HCT116 (cell line): ENCODE measurements at regions not wholly inside any gene's neighbourhood (a gene's known extent, or its start where the extent isn't known, plus 50 kb on each side); places are given as distances from the start of the nearest gene placed in this dataset.
A peak's percentile ranks its signal among the peaks of the same experiment; 100 is the strongest.

ENCODE experiments used
- ATAC-seq: fragments of 200-7000 bp; cut with Tn5 transposase; 2 replicates; pipeline ENCODE4 v1.9.1; 2020; ENCODE audit warnings: mild to moderate bottlenecking, moderate library complexity
- BruUV-seq: library from RNA; stranded (reverse); fragments of 400-500 nt; replicated peaks from 2 replicates; lab custom pipeline; 2021; lab: Mats Ljungman, UMichigan
- CTCF ChIA-PET: fragments of 300-600 bp; sonication (Branson Sonifier 250); formaldehyde crosslinking; loops from one replicate; lab custom pipeline; 2021; ENCODE audit warnings: antibody characterized with exemption; lab: Charles Lee
- POLR2A ChIA-PET: fragments of 300-600, 350-600 bp; sonication (Branson Sonifier 250); formaldehyde crosslinking; loops from one replicate; lab custom pipeline; 2021; ENCODE audit warnings: antibody characterized with exemption; lab: Charles Lee
- RAD21 ChIA-PET, 2 experiments: fragments of 300-600 bp; sonication (Branson Sonifier 250); formaldehyde crosslinking; loops; one replicate each; lab custom pipeline; 2023; ENCODE audit warnings: low total read pairs in 2 of 2; ENCODE audit not compliant: uncharacterized antibody in 2 of 2, unreplicated experiment in 2 of 2, low non-redundant PET in 1 of 2; lab: Charles Lee
- DNase-seq: peaks from one replicate; pipeline ENCODE4 v3.0.0-alpha.2; 2010; ENCODE audit warnings: low read depth, low spot score
- H2AFZ ChIP-seq: fragments of 200-600 bp; shearing (Covaris generic), sonication (generic); 2 replicates; pipeline ENCODE4 v1.6.1; 2017; ENCODE audit warnings: low read depth, mixed run types, mixed read lengths, antibody characterized with exemption, low read length; ENCODE audit not compliant: poor library complexity, severe bottlenecking
- H3K27ac ChIP-seq: 2 replicates; pipeline ENCODE4 v1.5.1; 2012; ENCODE audit warnings: low read depth, low read length
- H3K27me3 ChIP-seq: fragments of 200-600 bp; sonication (generic); 2 replicates; pipeline ENCODE4 v1.6.1; 2016; ENCODE audit warnings: mixed run types, low read length, mixed read lengths; ENCODE audit not compliant: insufficient read depth
- H3K36me3 ChIP-seq, 2 experiments: fragments of 200-500 bp in 1 of 2; fragments of 200-600 bp in 1 of 2; sonication (Bioruptor generic) in 1 of 2; sonication (generic) in 1 of 2; 2 replicates each; pipeline versions ENCODE4 v1.5.1 to v1.6.1; 2014 to 2016; ENCODE audit warnings: low read length in 2 of 2, inconsistent platforms in 1 of 2, mixed read lengths in 1 of 2, mixed run types in 1 of 2; ENCODE audit not compliant: insufficient read depth in 2 of 2, control insufficient read depth in 1 of 2
- H3K4me1 ChIP-seq, 2 experiments: fragments of 200-600 bp in 1 of 2; sonication (generic) in 1 of 2; 2 replicates each; pipeline versions ENCODE4 v1.5.1 to v1.6.1; 2012 to 2017; ENCODE audit warnings: low read length in 2 of 2, inconsistent platforms in 1 of 2, mild to moderate bottlenecking in 1 of 2, mixed read lengths in 1 of 2, mixed run types in 1 of 2, moderate library complexity in 1 of 2; ENCODE audit not compliant: insufficient read depth in 2 of 2, control insufficient read depth in 1 of 2
- H3K4me2 ChIP-seq: fragments of 200-600 bp; sonication (generic); 2 replicates; pipeline ENCODE4 v1.6.1; 2017; ENCODE audit warnings: mixed run types, low read length, mixed read lengths
- H3K4me3 ChIP-seq, 2 experiments: fragments of 200-600 bp in 1 of 2; sonication (generic) in 1 of 2; replicated peaks in 1 of 2; 2 replicates each; pipeline ENCODE4 v1.5.1; 2011 to 2016; ENCODE audit warnings: low read length in 2 of 2, control low read depth in 1 of 2, low read depth in 1 of 2, mild to moderate bottlenecking in 1 of 2, mixed read lengths in 1 of 2, mixed run types in 1 of 2
- H3K79me2 ChIP-seq: fragments of 200-600 bp; sonication (generic); 2 replicates; pipeline ENCODE4 v1.6.1; 2017; ENCODE audit warnings: mild to moderate bottlenecking, mixed run types, low read length, moderate library complexity, mixed read lengths; ENCODE audit not compliant: insufficient read depth
- H3K9ac ChIP-seq: fragments of 200-600 bp; sonication (generic); 2 replicates; pipeline ENCODE4 v1.6.1; 2016; ENCODE audit warnings: low read length, mixed read lengths
- H3K9me2 ChIP-seq: fragments of 200-600 bp; sonication (generic), shearing (Covaris generic); 2 replicates; pipeline ENCODE4 v1.6.1; 2017; ENCODE audit warnings: mixed run types, mild to moderate bottlenecking, moderate library complexity; ENCODE audit not compliant: insufficient read depth
- H3K9me3 ChIP-seq, 2 experiments: fragments of 200-500 bp in 1 of 2; fragments of 200-600 bp in 1 of 2; sonication (Bioruptor generic) in 1 of 2; sonication (generic) in 1 of 2; 2 replicates each; pipeline ENCODE4 v1.6.1; 2014 to 2017; ENCODE audit warnings: low read length in 2 of 2, mixed read lengths in 2 of 2, inconsistent platforms in 1 of 2, low read depth in 1 of 2, mild to moderate bottlenecking in 1 of 2, mixed run types in 1 of 2, moderate library complexity in 1 of 2; ENCODE audit not compliant: control insufficient read depth in 1 of 2, insufficient read depth in 1 of 2
- H4K20me1 ChIP-seq: fragments of 200-600 bp; sonication (generic), shearing (Covaris generic); 2 replicates; pipeline ENCODE4 v1.6.1; 2017; ENCODE audit warnings: mixed run types, mild to moderate bottlenecking, moderate library complexity; ENCODE audit not compliant: insufficient read depth
- CEBPB ChIP-seq: IDR thresholded peaks from 2 replicates; pipeline ENCODE4 v1.6.1; 2012; ENCODE audit warnings: low read depth
- EZH2 ChIP-seq: fragments of 200-600 bp; sonication (generic); IDR thresholded peaks from 2 replicates; pipeline ENCODE4 v1.6.1; 2017; ENCODE audit warnings: antibody characterized with exemption, mixed run types
- EZH2phosphoT487 ChIP-seq: fragments of 200-600 bp; IDR thresholded peaks from 2 replicates; pipeline ENCODE4 v1.6.1; 2018; ENCODE audit warnings: antibody characterized with exemption, borderline replicate concordance
- MAX ChIP-seq: IDR thresholded peaks from 2 replicates; pipeline ENCODE4 v1.6.1; 2012
- SP1 ChIP-seq: IDR thresholded peaks from 2 replicates; pipeline ENCODE4 v1.6.1; 2012; ENCODE audit warnings: low read depth
- SRF ChIP-seq: IDR thresholded peaks from 2 replicates; pipeline ENCODE4 v1.6.1; 2012; ENCODE audit warnings: low read depth
- TCF7L2 ChIP-seq: IDR thresholded peaks from 2 replicates; pipeline ENCODE4 v1.7.0; 2011; ENCODE audit warnings: borderline replicate concordance, inconsistent platforms; ENCODE audit not compliant: insufficient read depth, insufficient read length; ENCODE audit errors: extremely low read depth
- ZBTB33 ChIP-seq: IDR thresholded peaks from 2 replicates; pipeline ENCODE4 v1.6.1; 2011; ENCODE audit warnings: mild to moderate bottlenecking, low read length, moderate library complexity; ENCODE audit not compliant: insufficient replicate concordance; ENCODE audit errors: extremely low read depth
- ZFX ChIP-seq: fragments of 450-650 bp; IDR thresholded peaks from 2 replicates; pipeline ENCODE4 v1.6.1; 2017
- ZNF274 ChIP-seq: fragments of 200-500 bp; sonication (Bioruptor generic); IDR thresholded peaks from 2 replicates; pipeline ENCODE4 v1.6.1; 2014; ENCODE audit warnings: mild to moderate bottlenecking, low read depth, low read length, inconsistent platforms
- intact Hi-C: fragments of 100-400 bp; cut with micrococcal nuclease; formaldehyde crosslinking; loops from 2 replicates; pipeline ENCODE4 v1.10.0; 2022
- TF ChIP-seq, protein P1 (sequence below), 3 experiments: fragments of 200-600 bp in 1 of 3; sonication (generic) in 1 of 3; IDR thresholded peaks in 2 of 3; conservative IDR thresholded peaks in 1 of 3; 2 replicates each; pipeline ENCODE4 v1.5.1; 2012 to 2017; ENCODE audit warnings: low read depth in 2 of 3, low read length in 2 of 3, antibody characterized with exemption in 1 of 3, borderline replicate concordance in 1 of 3, control low read depth in 1 of 3, mild to moderate bottlenecking in 1 of 3, mixed read lengths in 1 of 3, mixed run types in 1 of 3, moderate library complexity in 1 of 3; ENCODE audit not compliant: insufficient read depth in 1 of 3

DNA sequence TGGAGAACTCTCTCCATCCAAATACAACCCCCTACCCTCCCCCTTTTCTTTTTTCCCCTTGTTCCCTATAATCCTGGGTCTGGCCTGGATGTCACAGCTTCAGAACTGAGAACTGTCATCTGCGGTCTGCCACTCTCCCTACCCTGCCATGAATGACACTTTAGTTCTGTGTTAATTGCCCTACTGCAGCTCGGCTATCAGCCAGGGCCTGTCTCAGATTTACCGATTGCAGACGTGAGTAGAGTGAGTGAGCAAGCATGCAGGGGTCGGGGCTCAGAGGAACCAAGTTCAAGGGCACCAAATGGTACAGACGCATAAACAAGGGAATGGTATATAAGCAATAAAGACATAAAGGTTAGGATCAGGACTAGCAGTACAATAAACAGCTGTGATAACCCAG lies 967.8 kb downstream of the BCL11A start (continued):
- TF ChIP-seq ZBTB33 (no peak), EZH2phosphoT487 (no peak), ZFX (no peak), TCF7L2 (no peak), SRF (no peak), SP1 (no peak), CEBPB (no peak)

DNA sequence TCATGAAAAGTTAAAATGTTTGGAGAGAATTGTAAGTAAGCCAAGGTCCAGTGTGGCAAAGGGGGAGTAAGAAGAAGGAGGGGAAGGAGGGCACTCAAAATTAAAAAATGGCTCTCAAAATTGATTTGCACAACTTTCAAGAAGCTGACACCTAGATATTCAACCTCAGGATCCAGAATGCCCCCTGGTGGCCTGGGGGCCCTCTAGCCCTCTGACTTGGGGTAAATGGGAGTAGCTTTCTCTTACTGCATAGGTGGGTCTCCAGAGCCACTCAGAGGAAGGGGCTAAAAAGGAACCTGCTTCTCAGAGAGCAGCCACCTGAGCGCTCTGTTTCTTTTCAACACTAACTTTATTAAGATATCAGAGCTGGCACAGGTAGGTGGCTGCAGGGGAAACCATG lies 968.5 kb downstream of the BCL11A start:
- Histone ChIP-seq H2AFZ (no peak overlapping the region), H3K4me1 (no peaks in the 10 kb centered on the region), H3K9me2 (no peaks in the 10 kb centered on the region), H4K20me1 (no peaks in the 10 kb centered on the region), H3K4me2 (no peak overlapping the region), H3K4me3 (no peak overlapping the region), H3K9ac (no peak overlapping the region), H3K9me3 (peaks cover 0 to 4% of the 10 kb centered on the region in 2 experiments; a peak in 1 of 4 replicates), H3K79me2 (no peaks in the 10 kb centered on the region), H3K27me3 (no peaks in the 10 kb centered on the region), H3K27ac (no peak overlapping the region), H3K36me3 (no peaks in the 10 kb centered on the region)
- ChIA-PET RAD21 (no interaction called here), CTCF (no interaction called here), POLR2A (no interaction called here)
- intact Hi-C loops, result no loop called here
- BruUV-seq, result no TSS peak
- no peak for DNase-seq
- no peak for ATAC-seq
- no peak for TF ChIP-seq TCF7L2
- no peak for TF ChIP-seq EZH2
- TF ChIP-seq ZNF274, result no peak
- no peak for TF ChIP-seq MAX
- TF ChIP-seq, protein P1, sequence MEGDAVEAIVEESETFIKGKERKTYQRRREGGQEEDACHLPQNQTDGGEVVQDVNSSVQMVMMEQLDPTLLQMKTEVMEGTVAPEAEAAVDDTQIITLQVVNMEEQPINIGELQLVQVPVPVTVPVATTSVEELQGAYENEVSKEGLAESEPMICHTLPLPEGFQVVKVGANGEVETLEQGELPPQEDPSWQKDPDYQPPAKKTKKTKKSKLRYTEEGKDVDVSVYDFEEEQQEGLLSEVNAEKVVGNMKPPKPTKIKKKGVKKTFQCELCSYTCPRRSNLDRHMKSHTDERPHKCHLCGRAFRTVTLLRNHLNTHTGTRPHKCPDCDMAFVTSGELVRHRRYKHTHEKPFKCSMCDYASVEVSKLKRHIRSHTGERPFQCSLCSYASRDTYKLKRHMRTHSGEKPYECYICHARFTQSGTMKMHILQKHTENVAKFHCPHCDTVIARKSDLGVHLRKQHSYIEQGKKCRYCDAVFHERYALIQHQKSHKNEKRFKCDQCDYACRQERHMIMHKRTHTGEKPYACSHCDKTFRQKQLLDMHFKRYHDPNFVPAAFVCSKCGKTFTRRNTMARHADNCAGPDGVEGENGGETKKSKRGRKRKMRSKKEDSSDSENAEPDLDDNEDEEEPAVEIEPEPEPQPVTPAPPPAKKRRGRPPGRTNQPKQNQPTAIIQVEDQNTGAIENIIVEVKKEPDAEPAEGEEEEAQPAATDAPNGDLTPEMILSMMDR (IDR thresholded peaks at IDR 0.05 in 2 of 3, conservative IDR thresholded peaks at IDR 0.05 in 1 of 3; ENCODE audit: borderline replicate concordance in 1 of 3, insufficient read depth in 1 of 3, low read depth in 2 of 3, low read length in 2 of 3), result peak in 2 of 3 experiments; percentile 10 to 20; a peak in 1 of 6 replicates
